ENCODE measurements at regions not wholly inside any gene's neighbourhood (a gene's known extent, or its start where the extent isn't known, plus 50 kb on each side); places are given as distances from the start of the nearest gene placed in this dataset.

- H3K36me3 ChIP-seq (ENCODE audit: control insufficient read depth, insufficient read depth, low read length): no peaks in the 10 kb centered on the region
- no peak overlapping the region for H3K4me3 ChIP-seq (ENCODE audit: extremely low read depth, insufficient read depth, low read length, poor library complexity, severe bottlenecking)
- H3K9me3 ChIP-seq (ENCODE audit: control insufficient read depth, low read length): no peaks in the 10 kb centered on the region
- 72 to 88% methylated on average over 1 to 2 of the region's 2 CpGs for WGBS, 2 experiments (ENCODE audit: insufficient coverage in 2 of 2)
- no peak overlapping the region for H3K27ac ChIP-seq (ENCODE audit: low read depth, low read length, severe bottlenecking)
- H3K4me1 ChIP-seq (ENCODE audit: control insufficient read depth, insufficient read depth, low read length, poor library complexity, severe bottlenecking): no peaks in the 10 kb centered on the region
These were observed 135.6 kb downstream of the RAB38 start for GRCh38 chr11:88039476-88040147.

DNA sequence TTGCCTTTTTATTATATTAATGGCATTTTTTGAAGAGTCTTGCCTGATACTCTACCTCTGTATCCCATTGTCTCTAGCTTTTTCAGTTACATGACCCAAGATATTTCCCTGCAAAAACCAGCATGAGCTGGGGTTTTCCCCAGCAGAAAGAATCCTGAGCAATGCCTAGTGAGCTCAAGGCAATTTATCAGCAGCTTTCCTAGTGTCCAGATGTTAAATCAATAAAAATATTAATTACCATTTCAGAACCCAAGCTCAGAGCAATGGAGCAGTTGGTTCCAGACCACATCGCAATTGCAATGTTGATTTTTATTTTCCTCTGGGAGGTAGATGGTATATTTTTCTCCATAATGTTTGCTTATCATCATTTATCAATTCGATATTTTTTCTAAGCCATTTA lies 137.2 kb downstream of the RAB38 start:
- Histone ChIP-seq H3K4me1 (ENCODE audit: control insufficient read depth, insufficient read depth, low read length, poor library complexity, severe bottlenecking) (no peaks in the 10 kb centered on the region), H3K4me3 (ENCODE audit: extremely low read depth, insufficient read depth, low read length, poor library complexity, severe bottlenecking) (no peak overlapping the region), H3K36me3 (ENCODE audit: control insufficient read depth, insufficient read depth, low read length) (no peaks in the 10 kb centered on the region), H3K9me3 (ENCODE audit: control insufficient read depth, low read length) (no peaks in the 10 kb centered on the region), H3K27ac (ENCODE audit: low read depth, low read length, severe bottlenecking) (no peak overlapping the region)
- WGBS, 2 experiments (ENCODE audit: insufficient coverage in 2 of 2): 67% methylated on average over 1 of the region's 2 CpGs; no CpG with 5 or more reads in 1 of the 2 experiments

GRCh38 chr11:88036701-88037100 lies 138.5 kb downstream of the RAB38 start:
- H3K27ac ChIP-seq (ENCODE audit: low read depth, low read length, severe bottlenecking): no peak overlapping the region
- no peak overlapping the region for H3K4me3 ChIP-seq (ENCODE audit: extremely low read depth, insufficient read depth, low read length, poor library complexity, severe bottlenecking)
- H3K9me3 ChIP-seq (ENCODE audit: control insufficient read depth, low read length): no peaks in the 10 kb centered on the region
- H3K4me1 ChIP-seq (ENCODE audit: control insufficient read depth, insufficient read depth, low read length, poor library complexity, severe bottlenecking): no peaks in the 10 kb centered on the region
- H3K36me3 ChIP-seq (ENCODE audit: control insufficient read depth, insufficient read depth, low read length): no peaks in the 10 kb centered on the region

DNA sequence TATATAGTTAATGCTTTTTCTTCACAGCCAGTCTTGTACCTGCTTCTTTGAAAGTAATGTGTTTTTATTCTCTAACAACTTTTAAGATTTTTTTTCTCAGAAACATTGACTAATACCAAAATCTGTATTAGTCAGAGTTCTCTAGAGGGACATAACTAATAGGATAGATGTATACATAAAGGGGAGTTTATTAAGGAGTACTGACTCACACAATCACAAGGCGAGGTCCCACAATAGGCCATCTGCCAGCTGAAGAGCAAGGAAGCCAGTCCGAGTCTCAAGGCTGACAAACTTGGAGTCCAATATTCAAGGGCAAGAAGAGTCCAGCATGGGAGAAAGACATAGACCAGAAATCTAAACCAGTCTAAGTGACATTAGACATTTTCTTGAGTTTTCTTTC lies 140.0 kb downstream of the RAB38 start:
- WGBS, 2 experiments (ENCODE audit: insufficient coverage in 2 of 2): 100% methylated on average over 1 of the region's 2 CpGs
- no peak overlapping the region for H3K4me3 ChIP-seq (ENCODE audit: extremely low read depth, insufficient read depth, low read length, poor library complexity, severe bottlenecking)
- H3K27ac ChIP-seq (ENCODE audit: low read depth, low read length, severe bottlenecking): no peak overlapping the region
- H3K4me1 ChIP-seq (ENCODE audit: control insufficient read depth, insufficient read depth, low read length, poor library complexity, severe bottlenecking): no peaks in the 10 kb centered on the region
- no peaks in the 10 kb centered on the region for H3K36me3 ChIP-seq (ENCODE audit: control insufficient read depth, insufficient read depth, low read length)
- H3K9me3 ChIP-seq (ENCODE audit: control insufficient read depth, low read length): no peaks in the 10 kb centered on the region

DNA sequence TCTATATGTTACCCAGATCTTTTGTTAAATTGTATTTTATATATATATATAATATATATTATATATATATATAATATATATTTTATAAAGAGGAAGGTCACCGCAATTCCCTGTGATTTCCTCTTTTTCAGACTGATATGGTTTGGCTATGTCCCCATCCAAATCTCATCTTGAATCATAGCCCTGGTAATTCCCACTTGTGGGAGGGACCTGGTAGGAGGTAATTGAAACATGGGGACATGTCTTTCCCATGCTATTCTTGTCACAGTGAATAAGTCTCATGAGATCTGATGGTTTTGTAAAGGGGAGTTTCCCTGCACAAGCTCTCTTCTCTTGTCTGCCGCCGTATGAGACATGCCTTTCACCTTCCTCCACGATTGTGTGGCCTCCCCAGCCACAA lies 157.6 kb downstream of the RAB38 start:
- 59 to 61% methylated on average over 3 of the region's 4 CpGs for WGBS, 2 experiments (ENCODE audit: insufficient coverage in 2 of 2)
- no peak overlapping the region for H3K27ac ChIP-seq (ENCODE audit: low read depth, low read length, severe bottlenecking)
- H3K9me3 ChIP-seq (ENCODE audit: control insufficient read depth, low read length): no peaks in the 10 kb centered on the region
- no peak overlapping the region for H3K4me3 ChIP-seq (ENCODE audit: extremely low read depth, insufficient read depth, low read length, poor library complexity, severe bottlenecking)
- H3K36me3 ChIP-seq (ENCODE audit: control insufficient read depth, insufficient read depth, low read length): no peaks in the 10 kb centered on the region
- H3K4me1 ChIP-seq (ENCODE audit: control insufficient read depth, insufficient read depth, low read length, poor library complexity, severe bottlenecking): no peaks in the 10 kb centered on the region

- H3K4me1 ChIP-seq (ENCODE audit: control insufficient read depth, insufficient read depth, low read length, poor library complexity, severe bottlenecking): no peaks in the 10 kb centered on the region
- H3K9me3 ChIP-seq (ENCODE audit: control insufficient read depth, low read length): no peaks in the 10 kb centered on the region
- no peak overlapping the region for H3K4me3 ChIP-seq (ENCODE audit: extremely low read depth, insufficient read depth, low read length, poor library complexity, severe bottlenecking)
- 30 to 33% methylated on average over 1 to 2 of the region's 3 CpGs for WGBS, 2 experiments (ENCODE audit: insufficient coverage in 2 of 2)
- no peaks in the 10 kb centered on the region for H3K36me3 ChIP-seq (ENCODE audit: control insufficient read depth, insufficient read depth, low read length)
- no peak overlapping the region for H3K27ac ChIP-seq (ENCODE audit: low read depth, low read length, severe bottlenecking)
These were observed 158.7 kb downstream of the RAB38 start for GRCh38 chr11:88016392-88017170.

- Histone ChIP-seq H3K36me3 (ENCODE audit: control insufficient read depth, insufficient read depth, low read length) (no peaks in the 10 kb centered on the region), H3K4me1 (ENCODE audit: control insufficient read depth, insufficient read depth, low read length, poor library complexity, severe bottlenecking) (no peaks in the 10 kb centered on the region), H3K9me3 (ENCODE audit: control insufficient read depth, low read length) (no peaks in the 10 kb centered on the region), H3K4me3 (ENCODE audit: extremely low read depth, insufficient read depth, low read length, poor library complexity, severe bottlenecking) (no peak overlapping the region), H3K27ac (ENCODE audit: low read depth, low read length, severe bottlenecking) (no peak overlapping the region)
- WGBS, 2 experiments (ENCODE audit: insufficient coverage in 2 of 2): no CpG with 5 or more reads among the region's 2 CpGs
These were observed 160.1 kb downstream of the RAB38 start for GRCh38 chr11:88015170-88015569.

GRCh38 chr11:88013508-88014065 lies 161.7 kb downstream of the RAB38 start:
- no peak overlapping the region for H3K27ac ChIP-seq (ENCODE audit: low read depth, low read length, severe bottlenecking)
- no CpG with 5 or more reads among the region's 3 CpGs for WGBS, 2 experiments (ENCODE audit: insufficient coverage in 2 of 2)
- no peaks in the 10 kb centered on the region for H3K4me1 ChIP-seq (ENCODE audit: control insufficient read depth, insufficient read depth, low read length, poor library complexity, severe bottlenecking)

DNA sequence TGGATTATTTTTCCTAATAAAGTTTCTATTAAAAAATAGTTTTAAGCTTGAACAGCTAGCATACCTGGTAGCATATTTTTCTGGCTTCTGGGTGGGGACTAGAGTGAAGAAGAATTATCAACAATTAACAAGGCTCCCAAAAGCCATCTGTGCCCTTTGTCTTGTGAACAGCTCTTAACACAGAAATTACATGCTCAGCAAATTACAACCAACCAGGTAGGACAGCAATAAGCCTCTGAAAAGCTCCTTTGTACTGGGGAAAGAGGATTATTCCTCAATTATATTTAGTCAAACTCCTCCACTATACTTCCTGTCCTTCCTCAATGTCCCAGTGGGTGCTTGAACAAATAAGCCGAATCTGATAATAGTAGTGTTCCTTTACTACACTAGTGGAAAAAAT lies 162.8 kb downstream of the RAB38 start:
- Histone ChIP-seq H3K9me3 (ENCODE audit: control insufficient read depth, low read length) (no peaks in the 10 kb centered on the region), H3K4me1 (ENCODE audit: control insufficient read depth, insufficient read depth, low read length, poor library complexity, severe bottlenecking) (no peaks in the 10 kb centered on the region), H3K27ac (ENCODE audit: low read depth, low read length, severe bottlenecking) (no peak overlapping the region), H3K36me3 (ENCODE audit: control insufficient read depth, insufficient read depth, low read length) (no peaks in the 10 kb centered on the region), H3K4me3 (ENCODE audit: extremely low read depth, insufficient read depth, low read length, poor library complexity, severe bottlenecking) (no peak overlapping the region)
- no CpG with 5 or more reads among the region's 1 CpG for WGBS, 2 experiments (ENCODE audit: insufficient coverage in 2 of 2)

More at GRCh38 chr11:88013508-88014065, 161.7 kb downstream of the RAB38 start:
- H3K36me3 ChIP-seq (ENCODE audit: control insufficient read depth, insufficient read depth, low read length): no peaks in the 10 kb centered on the region
- no peak overlapping the region for H3K4me3 ChIP-seq (ENCODE audit: extremely low read depth, insufficient read depth, low read length, poor library complexity, severe bottlenecking)
- no peaks in the 10 kb centered on the region for H3K9me3 ChIP-seq (ENCODE audit: control insufficient read depth, low read length)

DNA sequence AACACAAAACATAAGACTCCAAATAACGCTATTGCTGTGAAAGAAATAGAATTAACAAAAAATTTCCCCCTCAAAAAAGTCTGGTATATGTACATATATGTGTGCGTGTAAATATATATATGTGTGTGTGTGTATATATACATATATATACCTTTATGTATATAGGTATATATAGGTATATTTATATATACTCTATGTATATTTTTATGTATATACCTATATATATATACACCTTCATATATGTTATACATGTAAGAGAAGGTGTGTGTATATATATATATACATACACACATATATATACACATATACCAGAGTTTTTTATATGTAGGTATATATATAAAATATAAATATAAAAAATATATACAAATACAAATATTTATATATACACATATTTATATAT lies 199.2 kb downstream of the RAB38 start:
- no peaks in the 10 kb centered on the region for H3K9me3 ChIP-seq (ENCODE audit: control insufficient read depth, low read length)
- H3K4me1 ChIP-seq (ENCODE audit: control insufficient read depth, insufficient read depth, low read length, poor library complexity, severe bottlenecking): no peaks in the 10 kb centered on the region
- no CpG with 5 or more reads among the region's 2 CpGs for WGBS, 2 experiments (ENCODE audit: insufficient coverage in 2 of 2)
- no peak overlapping the region for H3K4me3 ChIP-seq (ENCODE audit: extremely low read depth, insufficient read depth, low read length, poor library complexity, severe bottlenecking)
- no peak overlapping the region for H3K27ac ChIP-seq (ENCODE audit: low read depth, low read length, severe bottlenecking)
- H3K36me3 ChIP-seq (ENCODE audit: control insufficient read depth, insufficient read depth, low read length): no peaks in the 10 kb centered on the region

- 83 to 97% methylated on average over 2 to 3 of the region's 3 CpGs for WGBS, 2 experiments (ENCODE audit: insufficient coverage in 2 of 2)
- Histone ChIP-seq H3K36me3 (ENCODE audit: control insufficient read depth, insufficient read depth, low read length) (no peaks in the 10 kb centered on the region), H3K4me1 (ENCODE audit: control insufficient read depth, insufficient read depth, low read length, poor library complexity, severe bottlenecking) (no peaks in the 10 kb centered on the region)
These were observed 200.4 kb downstream of the RAB38 start for GRCh38 chr11:87974797-87975196.

More at GRCh38 chr11:87974797-87975196, 200.4 kb downstream of the RAB38 start:
- H3K27ac ChIP-seq (ENCODE audit: low read depth, low read length, severe bottlenecking): no peak overlapping the region
- no peak overlapping the region for H3K4me3 ChIP-seq (ENCODE audit: extremely low read depth, insufficient read depth, low read length, poor library complexity, severe bottlenecking)
- no peaks in the 10 kb centered on the region for H3K9me3 ChIP-seq (ENCODE audit: control insufficient read depth, low read length)

Data from mesodermal cell (in vitro differentiated cells).